Thoracic aorta (tissue), 2 donors: ENCODE measurements at regions not wholly inside any gene's neighbourhood (a gene's known extent, or its start where the extent isn't known, plus 50 kb on each side); places are given as distances from the start of the nearest gene placed in this dataset.

ENCODE experiments used
- ATAC-seq: fragments of 150-250 bp; one replicate; pipeline ENCODE4 v1.8.0; 2017; ENCODE audit warnings: low read depth; ENCODE audit not compliant: insufficient number of reproducible peaks, low FRiP score
- DNase-seq: peaks from one replicate; pipeline ENCODE4 v3.0.0-alpha.2; 2020; ENCODE audit warnings: low spot score
- H3K27ac ChIP-seq, 2 donors: fragments of 200-600 bp; sonication (generic); 1 replicate in 1 of 2; 2 replicates in 1 of 2; pipeline ENCODE4 v1.5.1; 2016; ENCODE audit warnings: mild to moderate bottlenecking in 2 of 2, moderate library complexity in 2 of 2
- H3K27me3 ChIP-seq: fragments of 200-600 bp; sonication (generic); replicated peaks from 2 replicates; pipeline ENCODE4 v1.6.0; 2016; ENCODE audit warnings: mild to moderate bottlenecking; ENCODE audit not compliant: insufficient read depth
- H3K36me3 ChIP-seq: fragments of 200-600 bp; sonication (generic); one replicate; pipeline ENCODE4 v1.5.1; 2016
- H3K4me1 ChIP-seq, 2 donors: fragments of 200-600 bp; sonication (generic); 1 replicate in 1 of 2; 2 replicates in 1 of 2; pipeline versions ENCODE4 v1.5.1 to v1.6.0; 2016; ENCODE audit warnings: low read depth in 2 of 2, mild to moderate bottlenecking in 1 of 2; ENCODE audit not compliant: control insufficient read depth in 1 of 2
- H3K4me3 ChIP-seq: fragments of 200-600 bp; sonication (generic); 2 replicates; pipeline ENCODE4 v1.5.1; 2016; ENCODE audit warnings: mild to moderate bottlenecking
- H3K9me3 ChIP-seq: fragments of 200-600 bp; sonication (generic); 2 replicates; pipeline ENCODE4 v1.5.1; 2016
- CTCF ChIP-seq: fragments of 200-600 bp; sonication (generic); IDR thresholded peaks from one replicate; pipeline ENCODE4 v1.5.1; 2019; ENCODE audit warnings: antibody characterized with exemption

- H3K9me3 ChIP-seq, result no peaks in the 10 kb centered on the region
- ATAC-seq, result no peak
- H3K36me3 ChIP-seq, result no peaks in the 10 kb centered on the region
- DNase-seq, result no peak
- H3K4me1 ChIP-seq, result no peaks in the 10 kb centered on the region
- H3K27ac ChIP-seq, result no peak overlapping the region
- no peak for TF ChIP-seq CTCF
- no peaks in the 10 kb centered on the region for H3K27me3 ChIP-seq
- no peak overlapping the region for H3K4me3 ChIP-seq
These were observed 154.2 kb upstream of the DEPDC1 start for GRCh38 chr1:68651115-68651514.

- H3K27ac ChIP-seq, result no peak overlapping the region
- TF ChIP-seq CTCF, result no peak
- ATAC-seq (no peak), DNase-seq (no peak)
- no peaks in the 10 kb centered on the region for H3K4me1 ChIP-seq
- no peak overlapping the region for H3K4me3 ChIP-seq
- H3K9me3 ChIP-seq, result no peaks in the 10 kb centered on the region
- H3K27me3 ChIP-seq, result no peaks in the 10 kb centered on the region
- H3K36me3 ChIP-seq, result no peaks in the 10 kb centered on the region
These were observed 157.0 kb upstream of the DEPDC1 start for GRCh38 chr1:68653882-68654281.

GRCh38 chr1:68673771-68674170 is 176.9 kb upstream of the DEPDC1 start:
- Histone ChIP-seq H3K9me3 (no peaks in the 10 kb centered on the region), H3K4me1 (no peaks in the 10 kb centered on the region), H3K4me3 (no peak overlapping the region), H3K36me3 (no peaks in the 10 kb centered on the region), H3K27me3 (no peaks in the 10 kb centered on the region), H3K27ac (no peak overlapping the region)
- ATAC-seq (no peak), DNase-seq (no peak)
- no peak for TF ChIP-seq CTCF

GRCh38 chr1:68675336-68675735 is 178.5 kb upstream of the DEPDC1 start:
- Histone ChIP-seq H3K27ac (no peak overlapping the region), H3K27me3 (no peaks in the 10 kb centered on the region), H3K4me3 (no peak overlapping the region), H3K4me1 (no peaks in the 10 kb centered on the region), H3K9me3 (no peaks in the 10 kb centered on the region), H3K36me3 (no peaks in the 10 kb centered on the region)
- ATAC-seq (no peak), DNase-seq (no peak)
- TF ChIP-seq CTCF, result no peak

- Histone ChIP-seq H3K36me3 (no peaks in the 10 kb centered on the region), H3K9me3 (no peaks in the 10 kb centered on the region), H3K4me3 (no peak overlapping the region), H3K27ac (no peak overlapping the region), H3K27me3 (no peaks in the 10 kb centered on the region), H3K4me1 (no peaks in the 10 kb centered on the region)
- ATAC-seq (no peak), DNase-seq (no peak)
- no peak for TF ChIP-seq CTCF
These were observed 180.9 kb upstream of the DEPDC1 start for GRCh38 chr1:68677684-68678351.
